Activated CD8-positive, alpha-beta memory T cell treated with anti-CD3 and anti-CD28 coated beads, Interleukin-2, amount 50 U/mL, for 48 hours (primary cell): ENCODE measurements at regions not wholly inside any gene's neighbourhood (a gene's known extent, or its start where the extent isn't known, plus 50 kb on each side); places are given as distances from the start of the nearest gene placed in this dataset.

Experiments
- DNase-seq: peaks from one replicate; pipeline ENCODE4 v3.0.0-alpha.2; 2020

- DNase-seq, result no peak
Measured at GRCh38 chr20:40120827-40121226, 568.2 kb downstream of the MAFB start.

GRCh38 chr20:40111282-40111681, 577.8 kb downstream of the MAFB start:
- no peak for DNase-seq

GRCh38 chr20:40110311-40110831, 578.7 kb downstream of the MAFB start:
- no peak for DNase-seq

GRCh38 chr20:40109136-40109535, 579.9 kb downstream of the MAFB start:
- DNase-seq, result no peak

GRCh38 chr20:40108321-40108720, 580.7 kb downstream of the MAFB start:
- no peak for DNase-seq

- no peak for DNase-seq
Measured at GRCh38 chr20:40104959-40105358, 584.1 kb downstream of the MAFB start.

GRCh38 chr20:40103420-40103819, 585.6 kb downstream of the MAFB start:
- no peak for DNase-seq

- no peak for DNase-seq
Measured at GRCh38 chr20:40101560-40101959, 587.5 kb downstream of the MAFB start.

GRCh38 chr20:40100261-40100660, 588.8 kb downstream of the MAFB start:
- no peak for DNase-seq

- no peak for DNase-seq
Measured at GRCh38 chr20:40090236-40090635, 598.8 kb downstream of the MAFB start.

GRCh38 chr20:40087496-40087895, 601.5 kb downstream of the MAFB start:
- DNase-seq, result no peak

- no peak for DNase-seq
Measured at GRCh38 chr20:40085513-40085912, 603.5 kb downstream of the MAFB start.

- no peak for DNase-seq
Measured at GRCh38 chr20:40082436-40082835, 606.6 kb downstream of the MAFB start.

GRCh38 chr20:40081653-40082052, 607.4 kb downstream of the MAFB start:
- no peak for DNase-seq

- no peak for DNase-seq
Measured at GRCh38 chr20:40080041-40080652, 608.9 kb downstream of the MAFB start.

GRCh38 chr20:40073535-40074111, 615.4 kb downstream of the MAFB start:
- no peak for DNase-seq

- DNase-seq, result no peak
Measured at GRCh38 chr20:40072907-40073306, 616.1 kb downstream of the MAFB start.

- no peak for DNase-seq
Measured at GRCh38 chr20:40056171-40056570, 632.9 kb downstream of the MAFB start.

GRCh38 chr20:40055711-40056110, 633.3 kb downstream of the MAFB start:
- DNase-seq, result no peak

GRCh38 chr20:40054311-40054710, 634.7 kb downstream of the MAFB start:
- no peak for DNase-seq

GRCh38 chr20:40050596-40050995, 638.4 kb downstream of the MAFB start:
- no peak for DNase-seq

GRCh38 chr20:40049854-40050253, 639.2 kb downstream of the MAFB start:
- no peak for DNase-seq

- DNase-seq, result no peak
Measured at GRCh38 chr20:40046703-40047102, 642.3 kb downstream of the MAFB start.

- DNase-seq, result no peak
Measured at GRCh38 chr20:40037511-40037910, 651.5 kb downstream of the MAFB start.

GRCh38 chr20:40029589-40029988, 659.4 kb downstream of the MAFB start:
- no peak for DNase-seq
